ENCODE measurements at regions not wholly inside any gene's neighbourhood (a gene's known extent, or its start where the extent isn't known, plus 50 kb on each side); places are given as distances from the start of the nearest gene placed in this dataset.

DNA sequence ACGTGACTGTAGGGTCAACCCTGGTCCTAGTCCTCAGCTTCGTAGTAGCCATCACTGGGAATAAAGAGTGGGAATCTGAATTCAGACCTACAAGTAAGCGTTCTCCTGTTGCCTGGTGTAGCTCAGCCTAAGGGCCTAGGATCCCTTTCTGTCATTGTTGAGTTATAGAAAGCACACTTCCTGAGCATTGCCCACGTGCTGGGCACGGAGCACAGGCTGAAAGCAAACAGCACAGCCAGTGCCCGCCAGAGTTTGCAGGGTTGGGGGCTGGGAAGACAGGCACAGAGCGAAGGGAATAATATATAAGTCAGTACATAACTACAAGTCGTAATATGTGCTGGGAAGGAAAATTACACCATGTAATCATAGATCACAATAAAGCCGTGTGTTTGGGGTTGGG is 166.3 kb downstream of the TBXT start:
- TF ChIP-seq TARDBP (IDR thresholded peaks at IDR 0.05) (no peak), L3MBTL2 (conservative IDR thresholded peaks at IDR 0.05) (no peak), FOXA1 (IDR thresholded peaks at IDR 0.05) (no peak), ELF4 (IDR thresholded peaks at IDR 0.05) (no peak), FOXM1 (IDR thresholded peaks at IDR 0.05; ENCODE audit: borderline replicate concordance) (no peak), HDGF (IDR thresholded peaks at IDR 0.05; ENCODE audit: borderline replicate concordance) (no peak), SUZ12 (IDR thresholded peaks at IDR 0.05) (no peak), ZNF384 (IDR thresholded peaks at IDR 0.05) (no peak), SP1 (IDR thresholded peaks at IDR 0.05) (no peak), CTBP1 (IDR thresholded peaks at IDR 0.05; ENCODE audit: borderline replicate concordance) (no peak), NFRKB (IDR thresholded peaks at IDR 0.05) (no peak), LEF1 (IDR thresholded peaks at IDR 0.05; ENCODE audit: borderline replicate concordance) (no peak), FOXK2 (IDR thresholded peaks at IDR 0.05) (no peak)
- TF ChIP-seq, protein P1, sequence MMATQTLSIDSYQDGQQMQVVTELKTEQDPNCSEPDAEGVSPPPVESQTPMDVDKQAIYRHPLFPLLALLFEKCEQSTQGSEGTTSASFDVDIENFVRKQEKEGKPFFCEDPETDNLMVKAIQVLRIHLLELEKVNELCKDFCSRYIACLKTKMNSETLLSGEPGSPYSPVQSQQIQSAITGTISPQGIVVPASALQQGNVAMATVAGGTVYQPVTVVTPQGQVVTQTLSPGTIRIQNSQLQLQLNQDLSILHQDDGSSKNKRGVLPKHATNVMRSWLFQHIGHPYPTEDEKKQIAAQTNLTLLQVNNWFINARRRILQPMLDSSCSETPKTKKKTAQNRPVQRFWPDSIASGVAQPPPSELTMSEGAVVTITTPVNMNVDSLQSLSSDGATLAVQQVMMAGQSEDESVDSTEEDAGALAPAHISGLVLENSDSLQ (IDR thresholded peaks at IDR 0.05) = no peak

All from HEK293T (cell line).